LNCAP (cell line): ENCODE measurements at regions not wholly inside any gene's neighbourhood (a gene's known extent, or its start where the extent isn't known, plus 50 kb on each side); places are given as distances from the start of the nearest gene placed in this dataset.

Source experiments
- CTCF ChIP-seq: fragments of 450-650 bp; IDR thresholded peaks from 2 replicates; pipeline ENCODE4 v1.5.1; 2017; ENCODE audit warnings: mild to moderate bottlenecking

GRCh38 chr11:57092028-57092698 lies 89.6 kb upstream of the LRRC55 start:
- no peak for TF ChIP-seq CTCF

GRCh38 chr11:57094181-57094935 lies 87.4 kb upstream of the LRRC55 start:
- no peak for TF ChIP-seq CTCF

GRCh38 chr11:57095417-57095816 lies 86.3 kb upstream of the LRRC55 start:
- TF ChIP-seq CTCF, result no peak

- no peak for TF ChIP-seq CTCF
Measured at GRCh38 chr11:57095896-57096295, 85.9 kb upstream of the LRRC55 start.

DNA sequence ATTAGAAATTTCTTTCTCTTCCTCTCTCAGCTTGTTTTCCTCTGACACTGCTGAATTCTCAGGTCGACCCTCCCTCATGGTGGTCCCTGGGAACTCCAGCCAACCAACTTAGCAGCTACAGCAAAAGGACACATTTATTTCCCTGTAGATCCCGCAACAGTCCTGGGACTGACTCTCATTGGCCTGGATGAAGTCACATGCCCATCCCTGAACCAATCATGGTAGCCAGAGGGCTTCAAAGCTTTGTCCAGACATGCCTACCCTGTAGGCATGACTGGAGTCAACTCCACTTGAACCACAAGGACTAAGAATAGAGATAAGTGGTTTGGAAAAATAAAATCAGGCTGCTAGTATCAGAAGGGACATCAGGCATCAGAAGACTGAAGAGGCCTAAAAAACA lies 84.6 kb upstream of the LRRC55 start:
- TF ChIP-seq CTCF, result no peak

DNA sequence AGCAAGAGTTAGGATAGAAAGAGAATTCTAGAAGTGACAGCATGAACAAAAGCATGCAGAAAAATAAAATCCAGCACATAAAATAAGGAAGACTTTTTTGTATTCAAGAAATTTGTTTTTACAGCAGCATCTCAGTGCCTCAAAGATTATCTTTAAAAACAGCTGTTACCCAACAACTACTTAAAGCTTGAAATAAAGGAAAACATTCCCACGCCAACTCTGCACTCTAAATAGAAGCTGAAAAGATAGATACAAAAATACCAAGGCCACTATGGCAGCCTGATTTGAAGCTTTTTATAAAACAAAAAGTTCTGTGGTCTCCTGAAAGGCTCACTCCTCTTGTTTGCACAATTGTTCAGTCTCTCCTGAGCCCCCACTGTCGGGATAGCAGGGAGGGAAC lies 83.6 kb upstream of the LRRC55 start:
- no peak for TF ChIP-seq CTCF

- TF ChIP-seq CTCF, result no peak
Measured at GRCh38 chr11:57100638-57101331, 81.0 kb upstream of the LRRC55 start.
